ENCODE measurements at regions not wholly inside any gene's neighbourhood (a gene's known extent, or its start where the extent isn't known, plus 50 kb on each side); places are given as distances from the start of the nearest gene placed in this dataset.

- DNase-seq (ENCODE audit: extremely low read depth, low read depth), result no peak
- no peak overlapping the region for H3K4me3 ChIP-seq (replicated peaks; ENCODE audit: low read depth, low read length)
- TF ChIP-seq CTCF (IDR thresholded peaks at IDR 0.05; ENCODE audit: low read depth, low read length, missing control alignments), result no peak
Observed at GRCh38 chr7:92976931-92977330, 140.6 kb upstream of the CDK6 start.

- no peak overlapping the region for H3K4me3 ChIP-seq (replicated peaks; ENCODE audit: low read depth, low read length)
- DNase-seq (ENCODE audit: extremely low read depth, low read depth), result no peak
- no peak for TF ChIP-seq CTCF (IDR thresholded peaks at IDR 0.05; ENCODE audit: low read depth, low read length, missing control alignments)
Observed at GRCh38 chr7:92973974-92974373, 137.6 kb upstream of the CDK6 start.

DNA sequence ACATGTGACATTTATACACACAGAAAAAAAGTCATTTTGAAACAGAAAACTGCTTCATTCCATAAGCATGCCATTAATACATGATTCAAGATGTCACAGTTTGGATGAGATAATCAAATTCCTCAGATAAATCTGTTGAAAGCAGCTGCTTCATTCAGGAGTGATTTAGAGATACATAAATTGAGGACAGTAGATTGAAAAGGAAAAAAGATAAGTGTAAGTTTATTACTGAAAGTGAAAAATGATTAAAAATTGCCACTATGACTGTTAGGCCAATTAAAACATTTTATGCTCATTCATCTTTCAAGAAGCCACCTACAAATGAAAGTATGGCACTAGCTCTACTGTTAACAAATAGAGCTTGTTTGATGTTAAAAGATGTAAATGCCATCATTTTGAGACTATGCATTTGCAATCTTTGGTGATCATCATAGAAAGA lies 136.9 kb upstream of the CDK6 start:
- TF ChIP-seq CTCF (IDR thresholded peaks at IDR 0.05; ENCODE audit: low read depth, low read length, missing control alignments), result no peak
- no peak overlapping the region for H3K4me3 ChIP-seq (replicated peaks; ENCODE audit: low read depth, low read length)
- DNase-seq (ENCODE audit: extremely low read depth, low read depth), result no peak

DNA sequence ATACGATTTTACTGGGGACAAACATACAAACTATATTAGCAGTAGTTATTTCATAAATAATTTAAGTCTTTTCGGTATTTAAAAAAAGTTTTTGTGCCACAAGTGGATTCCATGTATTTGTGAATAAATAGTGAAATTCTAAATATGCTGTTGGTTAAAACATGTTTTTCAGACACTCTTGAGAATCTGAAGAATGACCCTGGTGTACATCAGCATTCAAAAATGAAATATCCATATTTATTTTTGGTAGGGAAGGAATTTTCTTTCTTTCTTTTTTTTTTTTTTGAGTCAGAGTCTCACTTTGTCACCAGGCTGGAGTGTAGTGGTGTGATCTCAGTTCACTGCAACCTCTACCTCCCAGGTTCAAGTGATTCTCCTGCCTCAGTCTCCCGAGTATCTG lies 136.1 kb upstream of the CDK6 start:
- no peak for DNase-seq (ENCODE audit: extremely low read depth, low read depth)
- TF ChIP-seq CTCF (IDR thresholded peaks at IDR 0.05; ENCODE audit: low read depth, low read length, missing control alignments), result no peak
- H3K4me3 ChIP-seq (replicated peaks; ENCODE audit: low read depth, low read length), result no peak overlapping the region

- no peak for TF ChIP-seq CTCF (IDR thresholded peaks at IDR 0.05; ENCODE audit: low read depth, low read length, missing control alignments)
- no peak overlapping the region for H3K4me3 ChIP-seq (replicated peaks; ENCODE audit: low read depth, low read length)
- no peak for DNase-seq (ENCODE audit: extremely low read depth, low read depth)
Observed at GRCh38 chr7:92969061-92969460, 132.7 kb upstream of the CDK6 start.

DNA sequence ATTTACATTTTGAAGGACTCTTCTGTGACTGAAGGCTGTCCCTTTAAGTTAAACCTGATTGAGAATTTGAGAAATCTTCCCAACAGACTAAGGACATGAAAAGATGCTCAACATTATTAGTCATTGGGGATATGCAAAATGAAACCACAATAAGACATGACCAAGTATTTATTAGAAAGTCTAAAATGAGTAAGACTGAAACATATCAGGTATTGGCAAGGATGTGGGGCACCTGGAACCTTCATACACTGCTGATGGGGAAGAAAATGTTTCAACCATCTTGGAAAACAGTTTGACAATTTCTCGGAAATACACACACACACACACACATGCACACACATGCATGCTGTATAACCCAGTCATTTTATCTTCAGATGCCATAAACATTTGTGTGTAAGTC lies 132.1 kb upstream of the CDK6 start:
- TF ChIP-seq CTCF (IDR thresholded peaks at IDR 0.05; ENCODE audit: low read depth, low read length, missing control alignments), result no peak
- no peak for DNase-seq (ENCODE audit: extremely low read depth, low read depth)
- H3K4me3 ChIP-seq (replicated peaks; ENCODE audit: low read depth, low read length), result no peak overlapping the region

- no peak overlapping the region for H3K4me3 ChIP-seq (replicated peaks; ENCODE audit: low read depth, low read length)
- no peak for TF ChIP-seq CTCF (IDR thresholded peaks at IDR 0.05; ENCODE audit: low read depth, low read length, missing control alignments)
- DNase-seq (ENCODE audit: extremely low read depth, low read depth), result no peak
Observed at GRCh38 chr7:92967238-92967637, 130.9 kb upstream of the CDK6 start.
